SJSA1 (cell line): ENCODE measurements at regions not wholly inside any gene's neighbourhood (a gene's known extent, or its start where the extent isn't known, plus 50 kb on each side); places are given as distances from the start of the nearest gene placed in this dataset.
A peak's percentile ranks its signal among the peaks of the same experiment; 100 is the strongest.

Experiments
- DNase-seq, 2 experiments: peaks; one replicate each; pipeline ENCODE4 v3.0.0-alpha.2; 2015 to 2020; ENCODE audit warnings: low spot score in 2 of 2, low read depth in 1 of 2
- H3K27ac ChIP-seq: fragments of 250-450 bp; sonication (Bioruptor Pico); 2 replicates; pipeline ENCODE4 v1.5.1; 2020; ENCODE audit warnings: mild to moderate bottlenecking, moderate library complexity
- H3K27me3 ChIP-seq: fragments of 250-450 bp; sonication (Bioruptor Pico); replicated peaks from 2 replicates; pipeline ENCODE4 v1.5.1; 2020; ENCODE audit warnings: mild to moderate bottlenecking, moderate library complexity
- H3K36me3 ChIP-seq: fragments of 250-450 bp; sonication (Bioruptor Pico); 2 replicates; pipeline ENCODE4 v1.5.1; 2020; ENCODE audit warnings: mild to moderate bottlenecking
- H3K4me1 ChIP-seq: fragments of 250-450 bp; sonication (Bioruptor Pico); replicated peaks from 2 replicates; pipeline ENCODE4 v1.6.1; 2021; ENCODE audit warnings: mild to moderate bottlenecking
- H3K4me3 ChIP-seq: fragments of 250-450 bp; sonication (Bioruptor Pico); 2 replicates; pipeline ENCODE4 v1.5.1; 2020; ENCODE audit warnings: mild to moderate bottlenecking
- H3K9me3 ChIP-seq: fragments of 250-450 bp; sonication (Bioruptor Pico); replicated peaks from 2 replicates; pipeline ENCODE4 v1.5.1; 2020; ENCODE audit warnings: mild to moderate bottlenecking

GRCh38 chr5:168151041-168151440 is 140.4 kb upstream of the WWC1 start:
- H3K4me3 ChIP-seq: no peak overlapping the region
- H3K27me3 ChIP-seq: no peaks in the 10 kb centered on the region
- H3K9me3 ChIP-seq: no peaks in the 10 kb centered on the region

GRCh38 chr5:168152660-168153059 is 138.8 kb upstream of the WWC1 start:
- DNase-seq: no peak
- no peaks in the 10 kb centered on the region for H3K9me3 ChIP-seq

More at GRCh38 chr5:168151041-168151440, 140.4 kb upstream of the WWC1 start:
- no peak for DNase-seq
- Histone ChIP-seq H3K27ac (no peak overlapping the region), H3K4me1 (no peaks in the 10 kb centered on the region; the same call in 1 of the 2 replicates), H3K36me3 (no peaks in the 10 kb centered on the region)

GRCh38 chr5:168153263-168153875 is 138.1 kb upstream of the WWC1 start:
- no peaks in the 10 kb centered on the region for H3K36me3 ChIP-seq
- H3K4me3 ChIP-seq: no peak overlapping the region
- no peaks in the 10 kb centered on the region; the same call in 1 of the 2 replicates for H3K4me1 ChIP-seq
- no peaks in the 10 kb centered on the region for H3K9me3 ChIP-seq
- no peaks in the 10 kb centered on the region for H3K27me3 ChIP-seq
- DNase-seq: no peak
- no peak overlapping the region for H3K27ac ChIP-seq

More at GRCh38 chr5:168152660-168153059, 138.8 kb upstream of the WWC1 start:
- Histone ChIP-seq H3K4me3 (no peak overlapping the region), H3K4me1 (no peaks in the 10 kb centered on the region; the same call in 1 of the 2 replicates), H3K27ac (no peak overlapping the region), H3K27me3 (no peaks in the 10 kb centered on the region), H3K36me3 (no peaks in the 10 kb centered on the region)

GRCh38 chr5:168153876-168154270 is 137.6 kb upstream of the WWC1 start:
- Histone ChIP-seq H3K9me3 (no peaks in the 10 kb centered on the region), H3K36me3 (no peaks in the 10 kb centered on the region), H3K4me3 (no peak overlapping the region), H3K27ac (no peak overlapping the region), H3K4me1 (no peaks in the 10 kb centered on the region; the same call in 1 of the 2 replicates), H3K27me3 (no peaks in the 10 kb centered on the region)
- no peak for DNase-seq

- Histone ChIP-seq H3K9me3 (no peaks in the 10 kb centered on the region), H3K27ac (no peak overlapping the region), H3K4me1 (no peaks in the 10 kb centered on the region; the same call in 1 of the 2 replicates), H3K36me3 (no peaks in the 10 kb centered on the region), H3K27me3 (no peaks in the 10 kb centered on the region), H3K4me3 (no peak overlapping the region)
- DNase-seq: no peak
Observed at GRCh38 chr5:168155585-168155984, 135.9 kb upstream of the WWC1 start.

DNA sequence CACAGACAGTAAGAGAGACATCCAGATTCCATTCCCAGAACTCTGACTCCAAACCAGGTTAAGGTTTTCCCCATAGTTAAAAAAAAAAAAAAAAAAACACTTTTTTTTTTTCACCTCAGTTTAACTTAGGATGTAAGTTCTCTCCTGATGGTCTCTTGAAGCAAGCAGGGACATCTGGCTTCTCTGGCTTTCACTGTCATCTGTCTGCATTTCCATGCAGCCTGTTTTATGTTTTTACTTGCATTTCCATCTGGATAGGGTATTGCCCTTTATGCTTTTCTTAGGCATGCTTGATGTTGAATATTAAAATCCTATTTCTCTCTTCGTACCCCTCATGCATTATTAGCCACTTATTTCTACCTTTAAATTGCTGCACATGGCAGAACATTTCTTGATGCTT is 135.3 kb upstream of the WWC1 start:
- Histone ChIP-seq H3K27me3 (no peaks in the 10 kb centered on the region), H3K4me1 (no peaks in the 10 kb centered on the region; the same call in 1 of the 2 replicates), H3K9me3 (no peaks in the 10 kb centered on the region), H3K4me3 (no peak overlapping the region), H3K27ac (no peak overlapping the region), H3K36me3 (no peaks in the 10 kb centered on the region)
- DNase-seq: no peak

GRCh38 chr5:168157141-168157540 is 134.3 kb upstream of the WWC1 start:
- no peaks in the 10 kb centered on the region for H3K27me3 ChIP-seq
- no peaks in the 10 kb centered on the region for H3K9me3 ChIP-seq
- no peak overlapping the region for H3K27ac ChIP-seq
- H3K36me3 ChIP-seq: no peaks in the 10 kb centered on the region
- no peak for DNase-seq
- H3K4me1 ChIP-seq: no peaks in the 10 kb centered on the region; the same call in 1 of the 2 replicates
- H3K4me3 ChIP-seq: no peak overlapping the region

DNA sequence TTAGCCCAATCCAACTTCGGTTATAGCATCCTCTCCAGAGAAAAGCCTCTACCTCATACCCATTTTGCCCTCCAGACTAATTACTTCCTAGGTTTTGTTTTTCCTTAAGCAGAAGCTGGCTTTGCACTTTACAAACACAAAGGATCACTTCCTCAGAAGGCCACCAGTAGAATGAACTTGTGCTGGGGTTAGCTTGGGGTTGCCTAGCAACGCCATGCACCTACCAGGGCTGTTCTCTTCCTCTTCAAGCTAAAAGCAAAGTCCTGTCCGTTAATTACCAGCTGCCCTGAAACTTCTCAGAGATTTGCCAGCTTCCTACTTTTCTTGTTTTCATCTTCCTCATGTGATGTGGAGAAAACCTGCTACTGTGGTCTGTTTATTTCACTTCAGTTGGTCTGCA is 132.0 kb upstream of the WWC1 start:
- H3K9me3 ChIP-seq: no peaks in the 10 kb centered on the region
- no peaks in the 10 kb centered on the region for H3K4me1 ChIP-seq
- DNase-seq: no peak
- peaks cover 6% of the 10 kb centered on the region; the same call in 1 of the 2 replicates for H3K36me3 ChIP-seq
- no peaks in the 10 kb centered on the region for H3K27me3 ChIP-seq
- no peak overlapping the region for H3K27ac ChIP-seq
- H3K4me3 ChIP-seq: no peak overlapping the region

GRCh38 chr5:168162464-168162863 is 129.0 kb upstream of the WWC1 start:
- no peak overlapping the region for H3K4me3 ChIP-seq
- H3K4me1 ChIP-seq: peaks cover 5% of the 10 kb centered on the region
- H3K27me3 ChIP-seq: no peaks in the 10 kb centered on the region
- DNase-seq: no peak
- peaks cover 6% of the 10 kb centered on the region; the same call in 1 of the 2 replicates for H3K36me3 ChIP-seq
- H3K27ac ChIP-seq: no peak overlapping the region
- no peaks in the 10 kb centered on the region for H3K9me3 ChIP-seq

- Histone ChIP-seq H3K4me1 (peaks cover 5% of the 10 kb centered on the region), H3K36me3 (peaks cover 9% of the 10 kb centered on the region; the same call in 1 of the 2 replicates), H3K27me3 (no peaks in the 10 kb centered on the region), H3K27ac (no peak overlapping the region), H3K9me3 (no peaks in the 10 kb centered on the region), H3K4me3 (no peak overlapping the region)
- DNase-seq: no peak
Observed at GRCh38 chr5:168163966-168164365, 127.5 kb upstream of the WWC1 start.

GRCh38 chr5:168165221-168165914 is 126.1 kb upstream of the WWC1 start:
- DNase-seq: peak in 1 of 2 experiments; percentile 22
- peaks cover 5% of the 10 kb centered on the region for H3K4me1 ChIP-seq
- H3K27me3 ChIP-seq: no peaks in the 10 kb centered on the region
- no peaks in the 10 kb centered on the region for H3K9me3 ChIP-seq
- no peak overlapping the region for H3K27ac ChIP-seq
- H3K4me3 ChIP-seq: no peak overlapping the region
- H3K36me3 ChIP-seq: peaks cover 9% of the 10 kb centered on the region; the same call in 1 of the 2 replicates

DNA sequence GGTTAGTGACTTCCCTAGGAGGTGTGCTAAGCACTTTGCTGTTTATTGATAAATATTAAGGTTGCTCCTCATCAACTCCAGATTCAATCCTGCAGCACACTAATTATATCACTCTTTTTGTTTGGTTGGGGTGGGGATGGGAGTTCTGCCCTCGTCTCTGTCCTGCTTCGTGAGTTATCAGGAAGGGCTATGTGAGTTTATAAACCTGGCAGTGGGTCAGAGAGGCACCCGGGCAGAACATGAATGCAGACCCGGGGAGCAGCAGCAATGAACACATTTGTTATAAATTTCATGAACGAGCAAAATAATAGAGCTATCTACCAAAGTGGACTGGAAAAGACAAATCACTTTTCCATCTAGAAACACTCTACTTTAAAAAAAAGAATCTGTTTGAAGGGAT is 125.5 kb upstream of the WWC1 start:
- Histone ChIP-seq H3K4me1 (peaks cover 5% of the 10 kb centered on the region), H3K27me3 (no peaks in the 10 kb centered on the region), H3K9me3 (no peaks in the 10 kb centered on the region), H3K4me3 (no peak overlapping the region), H3K36me3 (peaks cover 9% of the 10 kb centered on the region; the same call in 1 of the 2 replicates), H3K27ac (no peak overlapping the region)
- DNase-seq: no peak

DNA sequence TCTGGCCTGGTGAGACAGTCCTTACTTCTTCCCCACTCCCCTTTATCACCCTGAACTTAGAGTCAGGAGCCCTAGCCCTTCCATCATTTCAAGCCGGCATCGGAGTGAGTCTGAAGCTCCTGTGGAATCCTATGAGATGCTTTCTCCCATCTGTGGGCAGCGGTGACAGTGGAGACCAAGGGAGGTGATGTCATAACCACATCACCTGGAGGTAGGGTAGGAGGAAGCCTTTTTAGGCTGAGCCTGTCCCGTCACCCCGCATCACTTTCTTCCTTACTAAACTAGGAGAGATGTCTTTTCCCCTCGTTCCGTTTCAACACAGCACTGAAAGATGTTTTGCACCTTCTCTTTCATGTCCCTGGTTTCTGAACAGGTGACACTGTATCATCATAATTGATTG is 124.1 kb upstream of the WWC1 start:
- no peaks in the 10 kb centered on the region for H3K27me3 ChIP-seq
- H3K9me3 ChIP-seq: no peaks in the 10 kb centered on the region
- H3K27ac ChIP-seq: no peak overlapping the region
- DNase-seq: no peak
- peaks cover 5% of the 10 kb centered on the region for H3K4me1 ChIP-seq
- peaks cover 11% of the 10 kb centered on the region; the same call in 1 of the 2 replicates for H3K36me3 ChIP-seq
- no peak overlapping the region for H3K4me3 ChIP-seq

GRCh38 chr5:168168978-168169698 is 122.3 kb upstream of the WWC1 start:
- H3K27me3 ChIP-seq: no peaks in the 10 kb centered on the region
- no peak overlapping the region for H3K4me3 ChIP-seq
- H3K9me3 ChIP-seq: no peaks in the 10 kb centered on the region

More at GRCh38 chr5:168168978-168169698, 122.3 kb upstream of the WWC1 start:
- Histone ChIP-seq H3K4me1 (peaks cover 5% of the 10 kb centered on the region), H3K27ac (no peak overlapping the region), H3K36me3 (0 out of 2 replicates have a peak, but pooled peaks cover 5% of the 10 kb centered on the region)
- DNase-seq: no peak
